ENCODE measurements at regions not wholly inside any gene's neighbourhood (a gene's known extent, or its start where the extent isn't known, plus 50 kb on each side); places are given as distances from the start of the nearest gene placed in this dataset.
"Not testable (repeated sequence)": the region's sequence is repeated elsewhere in the genome, so short reads cannot be mapped to it uniquely, and the experiment has no call there.

DNA sequence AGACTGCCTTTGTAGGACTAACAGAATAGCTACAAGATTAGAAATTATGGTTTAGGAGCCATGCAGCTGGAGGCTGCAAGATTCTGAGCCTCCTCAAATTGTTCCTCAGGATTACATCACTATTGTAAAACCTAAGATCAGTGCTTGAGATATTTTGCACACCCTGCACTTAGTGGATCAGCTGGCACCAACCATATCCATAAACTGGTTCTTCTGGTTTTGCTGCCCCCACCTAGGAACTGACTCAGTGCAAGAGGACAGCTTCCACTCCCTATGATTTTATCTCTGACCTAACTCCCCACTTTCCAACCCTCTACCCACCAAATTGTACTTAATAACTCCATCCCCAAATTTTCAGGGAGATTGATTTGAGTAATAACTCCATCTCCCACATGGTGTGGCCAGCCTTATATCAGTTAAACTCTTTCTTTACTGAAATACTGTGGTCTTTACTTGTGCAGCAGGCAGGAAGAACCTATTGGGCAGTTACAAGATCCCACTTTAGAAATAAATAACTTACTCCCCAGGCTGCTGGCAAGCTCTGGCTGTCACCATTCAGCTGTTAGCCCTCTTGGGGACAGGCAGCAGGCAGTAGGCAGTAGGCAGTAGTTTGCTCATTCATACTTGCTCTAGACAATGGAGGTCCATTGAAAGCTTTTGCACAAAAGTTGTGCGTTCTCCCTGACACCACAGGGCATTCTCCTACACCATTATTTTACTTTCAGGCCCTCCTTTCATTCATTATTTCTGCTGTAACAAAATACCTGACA is 119.0 kb downstream of the SLC17A6 start:
- no peaks in the 10 kb centered on the region for H3K4me1 ChIP-seq (ENCODE audit: control insufficient read depth, insufficient read depth, low read length)
- no peaks in the 10 kb centered on the region for H3K36me3 ChIP-seq (ENCODE audit: control insufficient read depth, insufficient read depth, low read length)
- H3K27me3 ChIP-seq (ENCODE audit: control insufficient read depth, insufficient read depth, low read length, poor library complexity, severe bottlenecking): no peaks in the 10 kb centered on the region
- no peak overlapping the region for H3K27ac ChIP-seq (ENCODE audit: insufficient read depth, low read depth, low read length, poor library complexity, severe bottlenecking)
- no peak overlapping the region for H3K4me3 ChIP-seq (ENCODE audit: insufficient read depth, low read depth, low read length)
- no peaks in the 10 kb centered on the region for H3K9me3 ChIP-seq (ENCODE audit: control insufficient read depth, low read length)
- WGBS, 2 experiments: 31 to 53% methylated on average over 1 of the region's 1 CpG

DNA sequence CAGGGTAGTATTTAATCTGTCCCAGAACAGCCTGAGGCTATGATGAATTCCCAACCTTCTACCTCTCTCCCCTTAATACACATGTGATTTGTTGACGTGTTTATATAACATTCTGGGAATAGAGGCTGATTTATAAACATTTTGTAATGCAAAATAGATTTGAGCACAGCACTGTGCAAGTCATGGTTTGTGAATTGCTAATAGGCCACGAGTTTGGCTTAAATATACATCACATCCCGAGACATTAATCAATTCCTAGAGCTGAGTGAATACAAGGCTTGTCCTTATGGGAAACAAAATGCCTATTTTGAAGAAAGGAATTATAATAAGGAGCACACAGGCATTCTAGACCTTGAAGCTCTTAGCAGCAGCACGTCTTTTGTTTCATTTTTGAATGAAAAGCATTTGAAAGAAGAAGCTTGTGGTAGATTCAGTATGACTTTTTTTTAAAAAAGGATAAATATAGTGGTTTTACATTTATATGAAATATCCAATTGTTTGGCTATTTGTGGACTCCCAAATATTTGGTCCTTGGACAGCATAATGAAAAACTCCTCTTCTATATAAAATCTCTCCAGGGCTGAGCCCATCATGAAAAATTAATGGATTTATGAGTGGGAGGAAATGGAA is 116.4 kb downstream of the SLC17A6 start:
- 90 to 94% methylated on average over 1 to 4 of the region's 4 CpGs for WGBS, 2 experiments
- Histone ChIP-seq H3K9me3 (ENCODE audit: control insufficient read depth, low read length) (no peaks in the 10 kb centered on the region), H3K27ac (ENCODE audit: insufficient read depth, low read depth, low read length, poor library complexity, severe bottlenecking) (no peak overlapping the region), H3K36me3 (ENCODE audit: control insufficient read depth, insufficient read depth, low read length) (no peaks in the 10 kb centered on the region), H3K27me3 (ENCODE audit: control insufficient read depth, insufficient read depth, low read length, poor library complexity, severe bottlenecking) (no peaks in the 10 kb centered on the region), H3K4me1 (ENCODE audit: control insufficient read depth, insufficient read depth, low read length) (no peaks in the 10 kb centered on the region), H3K4me3 (ENCODE audit: insufficient read depth, low read depth, low read length) (no peak overlapping the region)

DNA sequence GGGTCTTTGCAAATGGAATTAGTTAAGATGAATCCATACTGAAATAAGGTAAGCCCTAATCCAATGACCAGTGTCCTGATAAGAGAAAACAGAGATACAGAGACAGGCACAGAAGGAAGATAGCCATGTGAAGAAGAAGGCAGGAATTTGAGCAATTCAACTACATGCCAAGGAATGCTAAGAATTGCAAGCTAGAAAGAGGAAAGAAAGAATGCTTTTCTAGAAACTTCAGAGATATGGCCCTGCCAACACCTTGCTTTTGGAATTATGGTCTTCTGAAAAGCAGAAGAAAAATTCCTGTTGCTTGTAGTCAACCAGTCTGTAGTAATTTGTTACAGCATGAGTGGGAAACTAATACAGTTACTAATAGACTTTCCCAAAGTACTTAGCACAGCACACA is 111.3 kb downstream of the SLC17A6 start:
- Histone ChIP-seq H3K4me3 (ENCODE audit: insufficient read depth, low read depth, low read length) (no peak overlapping the region), H3K4me1 (ENCODE audit: control insufficient read depth, insufficient read depth, low read length) (no peaks in the 10 kb centered on the region), H3K27me3 (ENCODE audit: control insufficient read depth, insufficient read depth, low read length, poor library complexity, severe bottlenecking) (no peaks in the 10 kb centered on the region), H3K9me3 (ENCODE audit: control insufficient read depth, low read length) (no peaks in the 10 kb centered on the region), H3K36me3 (ENCODE audit: control insufficient read depth, insufficient read depth, low read length) (no peaks in the 10 kb centered on the region), H3K27ac (ENCODE audit: insufficient read depth, low read depth, low read length, poor library complexity, severe bottlenecking) (no peak overlapping the region)

DNA sequence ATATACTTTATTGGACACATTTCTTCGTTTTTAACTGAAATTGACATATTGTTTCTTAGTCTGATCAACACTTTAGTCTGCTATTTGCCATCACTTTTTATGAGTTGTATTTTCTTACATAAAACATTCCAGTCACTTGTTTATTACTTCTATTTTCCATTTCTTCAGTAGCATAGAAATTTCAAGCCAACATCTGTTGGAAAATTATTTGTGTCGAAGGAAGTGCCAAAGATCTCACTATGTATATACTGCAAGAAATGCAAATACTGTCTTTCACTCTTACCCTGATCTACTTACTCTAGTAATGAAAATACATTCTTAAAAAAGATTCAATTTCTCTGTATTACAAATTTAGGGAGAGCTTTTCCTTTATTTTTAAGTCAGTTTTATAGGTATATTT is 105.9 kb downstream of the SLC17A6 start:
- no peaks in the 10 kb centered on the region for H3K27me3 ChIP-seq (ENCODE audit: control insufficient read depth, insufficient read depth, low read length, poor library complexity, severe bottlenecking)
- WGBS, 2 experiments: 100% methylated on average over 1 of the region's 2 CpGs
- H3K36me3 ChIP-seq (ENCODE audit: control insufficient read depth, insufficient read depth, low read length): no peaks in the 10 kb centered on the region
- H3K4me1 ChIP-seq (ENCODE audit: control insufficient read depth, insufficient read depth, low read length): no peaks in the 10 kb centered on the region
- H3K27ac ChIP-seq (ENCODE audit: insufficient read depth, low read depth, low read length, poor library complexity, severe bottlenecking): no peak overlapping the region
- H3K9me3 ChIP-seq (ENCODE audit: control insufficient read depth, low read length): no peaks in the 10 kb centered on the region
- H3K4me3 ChIP-seq (ENCODE audit: insufficient read depth, low read depth, low read length): no peak overlapping the region

DNA sequence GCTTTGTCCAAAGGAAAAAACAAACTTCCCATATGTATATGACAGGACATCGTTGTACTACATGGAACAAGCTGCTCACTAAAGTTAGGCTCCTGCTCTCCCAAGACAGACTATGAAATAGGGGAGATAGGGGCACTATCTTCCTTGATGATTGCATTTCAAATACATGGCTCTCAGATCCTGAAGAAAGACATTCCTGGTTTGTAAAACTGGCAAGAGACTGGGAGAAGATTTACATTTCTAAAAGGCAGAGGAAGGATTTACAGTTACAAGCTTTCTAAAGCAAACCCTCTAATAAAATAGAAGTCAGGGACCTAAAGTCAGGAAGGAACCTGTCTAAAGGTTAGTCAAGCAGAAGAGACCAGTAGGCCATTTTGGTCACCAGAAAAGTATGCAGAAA is 103.7 kb downstream of the SLC17A6 start:
- H3K9me3 ChIP-seq (ENCODE audit: control insufficient read depth, low read length): no peaks in the 10 kb centered on the region
- H3K27ac ChIP-seq (ENCODE audit: insufficient read depth, low read depth, low read length, poor library complexity, severe bottlenecking): no peak overlapping the region
- no peaks in the 10 kb centered on the region for H3K36me3 ChIP-seq (ENCODE audit: control insufficient read depth, insufficient read depth, low read length)
- H3K4me1 ChIP-seq (ENCODE audit: control insufficient read depth, insufficient read depth, low read length): no peaks in the 10 kb centered on the region
- no peak overlapping the region for H3K4me3 ChIP-seq (ENCODE audit: insufficient read depth, low read depth, low read length)
- no peaks in the 10 kb centered on the region for H3K27me3 ChIP-seq (ENCODE audit: control insufficient read depth, insufficient read depth, low read length, poor library complexity, severe bottlenecking)
- 5 to 27% methylated on average over 1 of the region's 1 CpG for WGBS, 2 experiments

DNA sequence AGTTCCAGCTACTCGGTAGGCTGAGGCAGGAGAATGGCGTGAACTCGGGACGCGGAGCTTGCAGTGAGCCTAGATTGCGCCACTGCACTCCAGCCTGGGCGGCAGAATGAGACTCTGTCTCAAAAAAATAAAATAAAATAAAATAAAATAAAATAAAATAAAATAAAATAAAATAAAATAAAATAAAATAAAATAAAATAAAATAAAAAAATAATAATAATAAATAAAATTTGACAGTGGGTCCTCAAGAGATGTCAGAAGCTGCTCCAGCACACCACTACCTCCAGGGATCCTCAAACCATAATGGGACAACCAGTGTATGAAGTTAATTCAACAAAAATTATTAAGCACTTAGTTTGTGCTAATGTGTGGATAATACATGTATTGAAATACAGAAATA is 97.4 kb downstream of the SLC17A6 start:
- not testable (repeated sequence) for H3K36me3 ChIP-seq (ENCODE audit: control insufficient read depth, insufficient read depth, low read length); H3K9me3 ChIP-seq (ENCODE audit: control insufficient read depth, low read length); H3K4me3 ChIP-seq (ENCODE audit: insufficient read depth, low read depth, low read length); H3K4me1 ChIP-seq (ENCODE audit: control insufficient read depth, insufficient read depth, low read length); H3K27ac ChIP-seq (ENCODE audit: insufficient read depth, low read depth, low read length, poor library complexity, severe bottlenecking); H3K27me3 ChIP-seq (ENCODE audit: control insufficient read depth, insufficient read depth, low read length, poor library complexity, severe bottlenecking)
- 88 to 96% methylated on average over 5 to 6 of the region's 7 CpGs for WGBS, 2 experiments

DNA sequence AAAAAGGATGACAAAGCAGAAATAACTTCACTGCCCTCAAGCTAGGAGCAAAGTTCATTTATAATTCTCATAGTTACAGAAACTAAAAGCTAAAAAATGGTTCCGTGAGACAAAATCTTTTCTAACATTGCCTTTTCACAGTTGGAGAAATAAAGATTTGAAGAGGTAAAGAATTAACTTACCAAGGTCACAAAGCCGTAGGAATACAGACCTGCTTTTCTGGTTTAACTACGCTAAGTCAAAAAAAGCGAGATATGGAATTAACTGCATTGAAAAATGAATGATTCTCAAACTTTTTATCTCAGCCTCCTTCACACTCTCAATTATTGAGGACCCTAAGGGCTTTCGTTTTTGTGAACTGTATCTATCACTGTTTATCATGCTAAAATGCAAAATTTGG is 95.3 kb downstream of the SLC17A6 start:
- Histone ChIP-seq H3K4me1 (ENCODE audit: control insufficient read depth, insufficient read depth, low read length) (no peaks in the 10 kb centered on the region), H3K27ac (ENCODE audit: insufficient read depth, low read depth, low read length, poor library complexity, severe bottlenecking) (no peak overlapping the region), H3K9me3 (ENCODE audit: control insufficient read depth, low read length) (no peaks in the 10 kb centered on the region), H3K4me3 (ENCODE audit: insufficient read depth, low read depth, low read length) (no peak overlapping the region), H3K36me3 (ENCODE audit: control insufficient read depth, insufficient read depth, low read length) (no peaks in the 10 kb centered on the region), H3K27me3 (ENCODE audit: control insufficient read depth, insufficient read depth, low read length, poor library complexity, severe bottlenecking) (no peaks in the 10 kb centered on the region)
- WGBS, 2 experiments: 96 to 98% methylated on average over 4 of the region's 5 CpGs

DNA sequence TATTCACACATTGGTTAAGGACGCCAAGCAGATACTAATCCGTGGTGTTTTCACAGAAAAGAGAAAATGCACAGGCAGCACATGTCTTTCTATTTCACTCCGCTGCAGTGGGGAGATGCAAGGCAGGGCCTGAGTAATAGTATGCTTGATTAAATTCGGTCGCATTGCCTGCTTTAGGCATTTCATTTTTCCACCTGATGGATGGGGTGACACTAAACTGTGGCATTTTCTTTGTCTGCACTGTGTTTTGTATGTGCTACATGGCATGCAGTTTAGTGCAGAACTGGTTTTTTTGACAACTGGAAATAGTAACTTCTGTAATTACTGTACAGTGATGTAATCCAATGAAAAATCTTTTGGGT is 94.9 kb downstream of the SLC17A6 start:
- Histone ChIP-seq H3K4me1 (ENCODE audit: control insufficient read depth, insufficient read depth, low read length) (no peaks in the 10 kb centered on the region), H3K36me3 (ENCODE audit: control insufficient read depth, insufficient read depth, low read length) (no peaks in the 10 kb centered on the region), H3K27me3 (ENCODE audit: control insufficient read depth, insufficient read depth, low read length, poor library complexity, severe bottlenecking) (no peaks in the 10 kb centered on the region), H3K27ac (ENCODE audit: insufficient read depth, low read depth, low read length, poor library complexity, severe bottlenecking) (no peak overlapping the region), H3K9me3 (ENCODE audit: control insufficient read depth, low read length) (no peaks in the 10 kb centered on the region), H3K4me3 (ENCODE audit: insufficient read depth, low read depth, low read length) (no peak overlapping the region)
- WGBS, 2 experiments: 95 to 96% methylated on average over 5 of the region's 5 CpGs

DNA sequence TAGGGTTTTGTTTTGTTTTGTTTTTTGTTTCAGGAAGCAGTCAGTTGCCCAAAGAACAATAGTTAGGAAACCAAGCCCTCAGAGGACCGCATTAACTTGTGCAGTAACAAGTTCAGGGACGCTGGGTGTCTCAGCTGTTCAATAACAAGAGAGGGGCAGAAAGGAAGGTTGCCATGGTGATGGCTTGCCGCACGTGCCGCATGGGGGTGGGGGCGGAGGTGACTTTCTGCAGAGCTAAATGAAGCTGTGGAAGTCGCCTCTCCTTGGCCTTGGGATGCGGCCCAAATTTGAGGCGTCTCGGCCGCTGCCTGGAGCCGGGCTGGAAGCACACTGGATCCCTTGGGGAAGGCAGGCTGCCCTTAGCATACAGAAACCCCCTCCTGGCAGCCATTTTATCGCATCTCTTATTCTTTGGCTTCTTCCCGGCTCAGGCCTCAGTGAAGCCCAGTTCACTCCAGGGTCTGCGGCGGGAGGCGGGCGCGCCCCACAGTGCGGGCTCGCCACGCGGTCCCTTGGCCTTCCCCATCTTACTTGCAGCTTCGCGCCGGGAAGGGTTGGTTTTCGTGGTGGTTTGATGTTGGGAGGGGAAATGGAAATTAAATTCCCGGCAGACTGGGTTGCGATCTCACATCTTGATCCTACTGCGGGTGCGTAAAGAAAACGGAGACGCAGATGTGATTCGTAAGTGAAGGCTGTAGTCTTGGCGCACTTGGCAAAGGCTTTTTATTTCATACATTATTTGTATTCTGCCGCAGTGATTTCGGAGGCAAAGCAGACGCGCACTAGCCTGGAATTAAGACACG is 94.3 kb downstream of the SLC17A6 start:
- Histone ChIP-seq H3K4me3 (ENCODE audit: insufficient read depth, low read depth, low read length) (no peak overlapping the region), H3K27ac (ENCODE audit: insufficient read depth, low read depth, low read length, poor library complexity, severe bottlenecking) (no peak overlapping the region), H3K36me3 (ENCODE audit: control insufficient read depth, insufficient read depth, low read length) (no peaks in the 10 kb centered on the region), H3K4me1 (ENCODE audit: control insufficient read depth, insufficient read depth, low read length) (no peaks in the 10 kb centered on the region), H3K27me3 (ENCODE audit: control insufficient read depth, insufficient read depth, low read length, poor library complexity, severe bottlenecking) (no peaks in the 10 kb centered on the region), H3K9me3 (ENCODE audit: control insufficient read depth, low read length) (no peaks in the 10 kb centered on the region)
- 90% methylated on average over 40 of the region's 40 CpGs for WGBS, 2 experiments

DNA sequence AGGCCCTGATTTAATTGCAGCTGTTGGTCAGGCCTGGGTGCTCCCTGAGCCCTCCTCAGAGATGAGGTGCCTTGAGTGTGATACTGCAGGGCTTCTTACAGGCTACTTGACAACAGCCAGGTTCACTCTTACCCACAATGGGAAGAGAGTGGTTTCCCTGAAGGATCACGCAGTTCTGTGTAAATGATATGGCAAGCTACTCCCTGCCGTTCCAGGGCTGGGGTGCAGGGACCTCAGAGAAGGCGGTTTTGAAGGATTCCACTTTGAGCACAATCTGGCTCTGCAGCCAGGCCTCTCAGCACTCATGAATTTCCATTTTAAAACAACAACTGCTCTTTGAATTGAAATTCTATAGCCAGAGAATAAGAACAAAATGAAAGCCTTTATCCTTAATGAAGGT is 92.9 kb downstream of the SLC17A6 start:
- Histone ChIP-seq H3K9me3 (ENCODE audit: control insufficient read depth, low read length) (no peaks in the 10 kb centered on the region), H3K4me3 (ENCODE audit: insufficient read depth, low read depth, low read length) (no peak overlapping the region), H3K36me3 (ENCODE audit: control insufficient read depth, insufficient read depth, low read length) (no peaks in the 10 kb centered on the region), H3K27ac (ENCODE audit: insufficient read depth, low read depth, low read length, poor library complexity, severe bottlenecking) (no peak overlapping the region), H3K27me3 (ENCODE audit: control insufficient read depth, insufficient read depth, low read length, poor library complexity, severe bottlenecking) (no peaks in the 10 kb centered on the region), H3K4me1 (ENCODE audit: control insufficient read depth, insufficient read depth, low read length) (no peaks in the 10 kb centered on the region)
- WGBS, 2 experiments: 80% methylated on average over 3 of the region's 3 CpGs
